ENCODE measurements at regions not wholly inside any gene's neighbourhood (a gene's known extent, or its start where the extent isn't known, plus 50 kb on each side); places are given as distances from the start of the nearest gene placed in this dataset.

GRCh38 chr18:61753373-61753772 lies 139.4 kb downstream of the RNF152 start:
- no peak for TF ChIP-seq CTCF (IDR thresholded peaks at IDR 0.05)
- no peak for TF ChIP-seq POLR2A (IDR thresholded peaks at IDR 0.05)
- no peak for TF ChIP-seq POLR2AphosphoS5 (IDR thresholded peaks at IDR 0.05)
- TF ChIP-seq EP300 (IDR thresholded peaks at IDR 0.05): no peak
